NCI-H526 treated with DMSO at 0.1 percent for 48 hours (cell line): ENCODE measurements at regions not wholly inside any gene's neighbourhood (a gene's known extent, or its start where the extent isn't known, plus 50 kb on each side); places are given as distances from the start of the nearest gene placed in this dataset.

ENCODE experiments used
- DNase-seq: peaks from one replicate; lab custom pipeline; 2025; lab: John Stamatoyannopoulos, UW

DNA sequence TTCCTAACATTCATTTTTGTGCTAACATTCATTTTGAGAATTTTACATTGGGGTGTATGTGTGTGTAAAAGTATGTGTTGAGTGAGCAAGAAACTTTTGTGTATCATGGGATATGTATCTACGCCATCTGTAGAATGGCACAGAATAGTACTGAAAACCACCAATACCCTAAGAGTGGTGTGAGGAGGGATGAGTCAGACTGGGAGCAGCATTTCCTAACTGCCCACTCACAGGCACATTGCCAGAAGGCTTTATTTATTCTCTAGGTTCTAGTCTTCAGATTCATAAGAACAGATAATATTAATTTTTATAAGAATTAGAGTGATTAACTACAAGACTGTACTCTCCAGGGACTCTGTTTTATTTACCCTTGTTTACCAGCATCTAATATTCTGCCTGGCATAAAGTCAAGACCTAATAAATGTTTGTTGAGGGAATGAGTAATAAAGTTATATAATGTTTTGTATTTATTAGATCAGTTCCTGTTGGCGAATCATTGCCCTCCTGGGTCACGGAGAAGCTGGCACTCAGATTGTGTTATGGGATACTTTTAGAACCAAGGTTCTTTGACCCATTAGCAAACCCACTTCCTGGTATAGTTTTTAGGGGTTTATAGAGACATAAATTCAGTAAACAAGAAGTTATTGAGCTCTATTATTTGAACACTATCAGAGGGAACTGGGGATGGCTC is 159.1 kb upstream of the PPP2R2B start:
- no peak for DNase-seq

DNA sequence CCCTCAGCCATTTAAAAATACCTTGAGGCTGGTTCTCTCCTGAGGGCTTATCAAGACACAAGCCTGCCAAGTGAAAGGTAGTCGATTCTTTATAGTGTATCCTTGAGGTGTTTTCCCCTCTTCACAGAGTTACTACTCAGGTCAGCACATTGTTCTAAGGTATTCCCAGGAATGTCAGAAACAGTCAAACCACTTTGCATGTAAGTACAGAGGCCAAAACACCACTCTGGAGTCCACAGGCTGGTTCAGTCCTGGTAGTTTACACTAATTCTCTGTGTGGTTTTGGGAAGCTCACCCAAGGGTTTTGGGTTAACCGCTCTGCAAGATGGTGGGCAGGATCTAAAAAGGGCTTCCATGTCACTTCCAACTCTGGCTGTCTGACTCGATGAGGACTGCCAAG is 162.3 kb upstream of the PPP2R2B start:
- DNase-seq, result no peak

DNA sequence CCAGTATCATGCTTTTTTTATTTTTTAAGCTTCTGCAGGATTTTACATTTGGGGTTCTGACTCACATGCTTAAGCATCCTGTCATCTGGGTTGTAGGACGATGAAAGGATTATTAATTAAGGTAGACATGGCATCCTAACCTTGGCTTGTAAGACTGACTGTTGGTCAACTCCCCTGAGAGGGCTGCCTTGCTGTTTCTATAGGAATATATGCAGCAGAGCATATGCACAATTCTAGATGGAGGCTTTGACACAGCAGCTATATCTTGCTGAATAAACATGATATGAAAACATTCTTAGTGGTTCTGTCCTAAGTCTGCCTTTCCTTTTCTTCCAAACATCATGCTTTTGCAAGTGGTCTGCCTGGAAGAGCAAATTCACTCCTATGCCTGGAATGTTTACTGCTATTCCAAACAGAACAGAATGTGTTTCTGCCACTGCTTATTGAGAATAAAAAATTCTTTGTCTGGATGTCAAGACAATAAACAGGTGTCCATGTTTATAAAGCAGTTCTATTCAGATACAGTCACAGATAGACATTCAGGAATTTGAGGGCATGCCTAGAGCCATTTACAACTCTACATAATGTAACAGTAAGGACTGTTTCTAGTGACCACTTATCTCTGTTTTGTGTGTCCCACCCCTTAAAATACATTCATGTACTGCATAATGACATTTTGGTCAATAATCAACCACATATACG is 166.2 kb upstream of the PPP2R2B start:
- DNase-seq, result no peak

DNA sequence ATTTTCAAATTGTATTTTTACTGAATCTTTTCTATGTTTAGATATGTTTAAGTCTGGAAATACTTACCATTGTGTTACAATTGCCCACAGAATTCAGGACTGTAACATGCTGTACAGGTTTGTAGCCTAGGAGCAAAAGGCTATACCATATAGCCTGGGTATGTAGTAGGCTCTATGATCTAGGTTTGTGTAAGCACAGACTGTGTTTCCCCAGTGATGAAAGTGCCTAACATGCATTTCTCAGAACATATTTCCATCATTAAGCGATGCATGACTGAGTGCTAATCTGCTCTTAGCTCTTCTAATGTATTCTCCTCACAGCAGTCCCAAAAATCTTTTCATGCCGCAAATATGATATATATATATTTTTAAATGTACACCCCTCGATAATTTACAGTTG is 166.7 kb upstream of the PPP2R2B start:
- no peak for DNase-seq

DNA sequence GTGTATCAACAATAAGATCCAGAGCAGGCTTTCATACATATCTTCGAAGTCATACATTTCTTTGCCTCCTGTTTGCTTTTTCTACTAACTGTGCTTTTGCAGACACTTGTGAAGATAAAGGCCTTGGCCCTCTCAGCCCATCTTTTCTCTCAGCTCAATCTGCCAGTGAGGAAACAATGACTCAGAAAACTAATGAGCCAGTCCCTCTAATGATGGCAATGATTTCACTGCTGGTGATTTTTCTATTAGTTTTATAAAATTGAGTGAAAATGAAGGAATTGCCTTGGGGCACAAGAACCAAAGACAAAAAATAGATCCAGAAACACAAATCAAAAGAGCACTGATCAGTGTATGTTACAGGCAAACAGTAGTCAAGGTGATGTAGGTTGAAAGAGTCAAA is 167.7 kb upstream of the PPP2R2B start:
- no peak for DNase-seq

DNA sequence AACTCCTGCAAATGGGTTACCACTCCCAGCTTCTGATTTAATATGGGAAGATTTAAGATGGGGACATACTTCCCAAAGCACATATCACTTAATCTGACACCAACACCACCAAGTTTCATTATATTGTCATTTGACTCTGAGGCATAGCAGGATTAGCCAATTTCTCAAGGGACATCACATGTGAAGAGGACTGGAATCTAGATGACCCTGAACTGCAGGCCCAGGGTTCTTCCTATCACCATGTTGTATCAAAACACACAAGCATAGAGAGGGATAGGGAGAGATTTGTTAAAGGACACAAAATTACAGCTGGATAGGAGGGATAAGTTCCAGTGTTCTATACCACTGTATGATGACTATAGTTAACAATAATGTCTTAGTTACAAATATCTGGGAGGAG is 168.3 kb upstream of the PPP2R2B start:
- no peak for DNase-seq

DNA sequence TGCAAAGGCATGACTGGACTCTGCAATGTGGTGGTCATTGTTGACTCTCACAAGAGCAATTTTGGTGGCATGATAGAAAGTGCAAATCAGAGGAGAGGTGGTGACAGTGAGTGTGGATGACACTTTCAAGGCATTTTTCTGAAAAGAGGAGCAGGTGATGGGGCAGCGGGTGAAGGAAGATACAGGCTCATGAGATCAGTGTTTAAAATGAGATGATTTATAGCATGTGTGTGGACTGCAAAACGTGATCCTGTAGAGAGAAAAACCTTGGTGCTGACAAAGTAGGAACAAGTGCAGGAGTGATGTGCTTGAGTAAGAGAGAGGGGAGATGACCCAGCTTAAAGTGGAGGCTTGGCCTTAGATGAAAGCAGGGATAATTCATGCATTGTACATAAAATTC is 171.2 kb upstream of the PPP2R2B start:
- no peak for DNase-seq

DNA sequence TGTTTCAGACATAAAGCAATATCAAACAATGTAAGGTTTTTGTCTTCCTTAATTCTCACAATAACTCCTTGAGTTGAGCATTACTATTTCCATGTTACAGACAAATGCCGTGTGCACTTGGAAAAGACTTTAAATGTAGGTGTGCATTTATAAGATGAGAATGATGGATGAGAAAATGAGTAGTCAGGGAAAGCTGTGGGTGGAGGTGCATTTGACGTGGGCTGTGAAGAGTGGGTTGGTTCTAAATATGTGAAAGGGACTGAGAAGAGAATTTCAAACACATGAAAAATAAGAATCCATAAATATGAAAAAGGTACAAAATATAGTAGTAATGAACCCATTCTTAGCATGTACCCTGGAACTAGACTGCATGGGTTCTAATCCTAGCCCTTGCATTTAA is 171.6 kb upstream of the PPP2R2B start:
- DNase-seq, result no peak

DNA sequence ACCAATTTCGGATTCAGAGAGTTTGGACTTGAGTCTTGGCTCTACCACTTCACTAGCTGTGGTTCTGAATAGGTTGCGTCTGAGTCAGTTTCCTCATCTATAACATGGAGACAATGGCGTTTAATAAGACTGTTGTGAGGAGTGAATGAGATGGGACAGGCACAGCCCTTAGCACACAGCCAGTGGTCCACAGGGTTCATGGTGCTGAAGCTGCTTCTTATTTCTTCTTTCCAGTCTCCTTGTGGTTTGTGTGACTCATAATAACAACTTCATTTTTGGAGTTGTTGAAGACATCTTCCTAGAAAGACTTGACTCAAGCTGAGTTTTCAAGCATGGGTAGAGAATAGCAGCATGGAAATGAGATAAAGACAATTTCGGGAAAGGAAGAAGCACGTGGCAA is 172.6 kb upstream of the PPP2R2B start:
- no peak for DNase-seq

DNA sequence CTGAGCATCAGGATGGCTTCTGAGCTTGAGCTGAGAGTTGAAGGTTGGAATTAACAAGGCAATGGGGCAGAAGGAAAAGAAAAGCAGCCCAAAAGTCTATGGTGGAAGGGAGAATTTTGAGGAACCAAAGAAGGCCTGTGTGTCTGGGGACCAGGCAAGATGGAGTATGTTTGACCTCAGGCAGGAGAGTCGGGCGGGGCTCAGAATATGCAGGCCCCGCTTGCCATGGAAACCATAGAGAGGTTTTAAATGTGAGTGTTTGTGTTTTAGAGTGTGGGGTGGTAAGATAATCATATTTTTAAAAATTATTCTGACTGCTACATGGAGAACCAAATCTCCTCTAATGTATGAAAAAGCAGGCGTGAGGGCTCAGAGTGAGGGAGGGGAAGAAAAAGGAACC is 174.0 kb upstream of the PPP2R2B start:
- DNase-seq, result no peak

DNA sequence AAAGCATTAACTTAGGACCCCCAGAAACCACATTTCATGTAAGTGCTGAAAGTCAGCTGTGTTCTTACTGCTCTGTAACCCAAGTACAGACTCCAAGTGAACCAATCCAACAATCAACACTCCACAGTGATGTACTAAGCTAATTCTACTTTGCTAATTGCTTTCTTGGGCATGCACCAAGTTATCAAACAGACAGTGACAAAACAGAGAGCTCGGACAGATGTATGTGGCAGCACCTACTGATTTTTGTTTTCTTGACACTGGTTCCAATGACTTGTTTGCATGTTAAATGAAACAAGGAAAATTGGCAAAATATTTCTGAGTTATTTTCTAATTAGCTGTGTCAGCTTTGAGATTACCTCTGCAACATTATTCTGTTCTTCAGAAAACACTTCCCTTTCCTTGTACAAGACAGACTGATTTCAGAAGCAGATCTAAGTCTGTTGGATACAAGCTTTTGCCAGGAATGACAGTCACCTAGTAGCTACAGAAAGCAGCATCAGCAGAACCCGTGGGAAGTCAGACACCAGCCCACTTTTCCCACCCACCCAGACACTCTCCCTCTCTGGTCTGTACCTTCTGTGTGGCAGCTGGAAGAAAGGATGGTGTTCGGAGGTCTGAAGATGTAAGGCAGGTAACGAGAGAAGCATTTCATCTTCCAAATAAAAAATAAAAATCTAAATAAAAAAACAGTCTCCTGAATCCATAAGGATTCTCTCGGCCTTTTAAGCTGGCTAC is 176.7 kb upstream of the PPP2R2B start:
- no peak for DNase-seq

DNA sequence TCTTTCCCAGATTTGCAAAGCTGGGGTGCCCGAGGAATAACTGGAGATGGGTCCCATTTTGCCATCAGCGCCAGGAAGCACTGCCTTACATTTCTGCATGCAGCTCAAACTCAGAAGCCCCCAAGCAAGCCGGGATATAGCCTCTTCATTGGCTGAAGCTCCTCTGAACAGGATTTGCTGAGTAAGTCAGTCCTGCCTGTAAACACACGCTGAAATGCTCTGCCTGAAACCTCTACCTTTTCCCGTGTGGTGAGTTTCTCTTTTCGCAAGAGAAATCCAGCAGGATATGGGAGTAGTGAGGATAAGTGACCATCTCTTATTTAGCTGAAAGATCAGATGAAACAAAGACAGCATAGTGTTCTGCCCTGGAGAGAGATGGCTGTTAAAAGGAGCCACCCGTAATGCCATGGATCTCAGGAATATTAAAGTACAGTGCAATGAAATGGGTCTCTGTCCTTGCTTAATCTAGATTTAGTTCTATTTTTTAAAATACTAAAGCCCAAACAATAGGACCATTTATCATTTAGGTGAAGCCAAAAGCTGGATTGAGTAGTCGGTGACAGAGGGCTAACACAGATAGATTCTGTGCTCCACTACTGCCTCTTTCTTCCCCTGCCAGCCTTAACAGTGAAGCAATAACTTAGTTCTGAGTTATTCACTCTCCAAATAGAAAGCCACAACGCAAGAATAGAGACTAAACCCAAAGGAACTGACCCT is 177.5 kb upstream of the PPP2R2B start:
- no peak for DNase-seq

DNA sequence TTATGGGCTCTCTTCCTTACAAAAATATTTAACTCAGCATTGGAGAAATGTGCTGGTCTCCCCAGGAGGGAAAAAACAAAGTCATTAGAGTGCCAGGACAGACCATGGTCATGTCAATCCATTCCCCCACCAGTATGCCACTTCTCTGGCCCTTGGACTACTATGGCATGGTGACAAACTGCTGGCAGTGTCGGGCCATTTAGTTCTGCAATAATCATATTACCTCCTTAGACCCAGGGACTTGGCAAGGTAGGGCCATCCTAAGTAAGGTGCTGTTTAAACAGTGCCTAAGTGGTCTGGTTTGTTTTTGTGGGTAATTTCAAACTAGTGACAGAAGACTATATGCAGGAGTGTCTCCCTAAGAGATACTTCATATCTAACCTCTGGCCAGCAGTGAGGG is 177.8 kb upstream of the STK32A start:
- DNase-seq, result no peak

DNA sequence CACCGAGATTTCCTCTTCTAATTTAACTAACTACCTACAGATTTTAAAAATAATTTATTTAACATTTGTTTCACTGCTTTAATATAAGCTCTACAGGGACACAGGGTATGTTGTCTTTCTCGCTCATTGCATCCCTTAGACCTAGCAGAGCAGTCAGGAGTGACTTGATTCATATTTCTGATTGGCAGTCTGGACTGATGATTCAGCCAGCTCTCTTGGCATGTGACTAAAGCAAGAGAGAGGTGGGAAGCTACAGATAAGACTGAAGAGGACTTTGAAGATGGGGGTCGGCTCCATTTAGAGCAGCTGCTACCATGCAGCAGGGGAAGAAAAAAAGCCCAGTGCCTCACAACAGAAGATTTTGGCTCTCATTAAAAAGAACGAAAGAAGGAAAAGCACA is 173.4 kb upstream of the STK32A start:
- DNase-seq, result no peak

DNA sequence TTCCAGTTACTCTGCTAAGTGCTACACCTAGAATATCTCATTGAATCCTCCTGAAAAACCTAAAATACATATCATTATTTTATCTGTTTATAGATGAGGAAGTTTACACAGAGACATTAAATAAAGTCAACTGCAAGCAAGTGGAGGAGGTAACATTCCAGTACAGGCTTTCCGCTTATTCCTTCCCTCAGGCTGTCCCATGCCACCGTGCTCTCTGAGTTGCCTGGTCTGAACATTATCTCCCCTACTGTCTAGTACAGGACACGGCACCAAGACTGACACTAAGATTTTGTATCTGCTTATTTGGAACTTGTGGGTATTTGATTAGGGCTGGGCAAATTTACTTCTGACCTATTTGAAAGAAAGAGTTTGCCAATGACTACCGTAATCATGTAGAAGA is 172.4 kb upstream of the STK32A start:
- no peak for DNase-seq

DNA sequence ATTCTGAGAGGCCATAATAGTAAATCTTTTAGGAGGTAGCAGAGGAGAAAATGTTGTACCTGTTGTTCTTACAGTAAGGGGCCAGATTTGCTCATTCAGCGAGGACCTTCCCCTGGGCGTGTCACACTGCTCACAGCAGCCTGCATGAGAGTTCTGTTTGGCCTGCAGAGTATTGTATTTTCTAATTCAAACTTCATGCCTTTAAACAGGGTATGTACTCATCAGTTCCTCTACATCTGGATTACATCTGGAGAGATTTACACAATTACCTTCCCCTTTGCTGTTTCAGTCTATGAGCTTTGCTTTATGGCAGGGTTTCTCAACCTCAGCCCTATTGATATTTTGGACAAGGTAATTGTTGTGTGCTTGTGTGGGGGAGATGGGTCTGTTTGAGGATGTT is 170.9 kb upstream of the STK32A start:
- DNase-seq, result no peak

DNA sequence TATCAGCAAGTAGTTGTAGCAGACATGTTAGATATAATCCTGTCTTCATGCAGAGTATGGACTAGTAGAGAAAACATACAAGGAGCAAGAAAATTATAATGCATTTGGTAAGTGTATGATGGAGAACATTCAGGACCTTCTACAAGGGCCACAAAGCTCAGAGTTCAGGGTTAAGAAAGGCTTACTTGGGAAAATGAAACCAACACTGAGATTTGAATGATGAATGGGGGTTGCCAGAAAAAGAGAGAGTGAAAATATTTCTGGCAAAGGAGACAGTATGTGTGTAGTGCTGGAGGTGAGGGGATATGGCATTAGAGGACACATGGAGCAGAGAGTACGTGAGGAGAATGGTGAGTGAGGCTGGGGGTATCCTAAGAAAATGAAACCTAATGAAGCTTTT is 169.8 kb upstream of the STK32A start:
- no peak for DNase-seq

DNA sequence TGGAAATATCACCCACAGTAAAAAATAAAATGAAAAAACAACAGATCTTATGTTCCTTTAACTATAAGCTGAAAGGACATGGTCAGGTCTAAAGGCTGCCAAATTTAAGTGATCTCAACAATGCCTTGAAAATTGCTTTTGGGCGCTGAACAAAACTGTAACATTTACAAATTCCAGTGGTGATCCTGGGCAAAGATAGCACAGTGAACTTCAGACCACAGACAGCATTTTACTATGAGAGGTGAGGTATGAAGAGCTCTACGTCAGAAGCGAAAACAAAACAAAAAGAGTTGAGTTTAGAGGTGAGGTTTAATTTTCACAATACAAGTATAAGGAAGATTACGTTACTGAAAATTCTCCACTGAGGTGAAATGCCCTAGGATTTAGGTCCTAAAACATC is 165.8 kb upstream of the STK32A start:
- no peak for DNase-seq

DNA sequence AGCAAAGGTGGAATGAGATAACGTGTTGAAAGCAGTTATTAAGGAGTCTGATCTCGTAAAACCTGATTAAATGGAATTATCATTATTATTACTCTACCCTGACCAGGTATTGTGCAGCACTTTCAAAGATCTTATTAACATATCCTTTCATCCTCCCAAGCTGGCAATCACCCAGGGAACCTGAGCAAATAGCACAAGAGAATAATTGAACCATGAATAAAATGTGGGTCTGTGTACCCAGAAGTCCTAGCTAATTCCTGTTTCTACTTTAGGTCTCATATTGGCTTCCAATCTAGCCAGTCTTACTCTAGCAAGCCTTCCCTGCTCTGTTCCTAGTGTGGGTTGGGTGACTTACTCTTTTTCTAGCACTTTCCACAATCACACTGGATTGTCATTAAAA is 162.2 kb upstream of the STK32A start:
- no peak for DNase-seq

DNA sequence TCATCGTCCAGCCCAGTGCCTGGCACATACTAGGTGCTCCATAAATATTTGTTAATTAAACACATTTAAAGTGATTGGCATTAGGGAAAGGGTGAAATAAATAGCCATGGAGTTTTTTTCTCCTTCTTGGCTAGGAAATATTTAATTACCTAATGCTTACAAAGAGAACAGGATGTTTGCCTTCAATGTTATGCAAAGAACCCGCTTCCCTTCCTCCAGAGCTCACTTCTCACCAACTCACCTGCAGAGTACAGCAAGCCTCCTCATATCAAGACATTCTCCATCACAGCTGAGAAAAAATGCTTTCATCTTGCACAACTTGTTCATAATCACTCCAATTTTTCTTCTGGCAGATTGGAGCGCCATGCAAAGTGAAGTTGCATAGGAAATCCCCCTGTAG is 161.7 kb upstream of the STK32A start:
- no peak for DNase-seq

DNA sequence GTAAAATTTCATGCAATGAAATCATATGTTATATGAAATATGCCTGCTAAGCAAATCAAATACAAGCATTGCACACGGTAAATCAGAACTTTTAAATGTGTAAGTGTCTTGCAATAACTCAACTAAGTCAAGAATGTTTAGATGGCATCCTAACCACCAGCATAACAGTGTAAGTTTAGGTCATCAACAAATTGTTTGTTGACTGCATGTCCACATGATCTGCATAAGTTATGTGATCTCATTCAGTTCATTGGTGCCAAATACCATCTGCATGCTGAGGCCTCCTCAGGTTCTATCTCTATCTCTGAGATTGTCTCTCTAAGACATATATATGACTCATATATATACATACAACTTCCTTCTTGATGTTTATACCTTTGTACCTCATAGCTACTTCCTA is 159.6 kb upstream of the STK32A start:
- no peak for DNase-seq

DNA sequence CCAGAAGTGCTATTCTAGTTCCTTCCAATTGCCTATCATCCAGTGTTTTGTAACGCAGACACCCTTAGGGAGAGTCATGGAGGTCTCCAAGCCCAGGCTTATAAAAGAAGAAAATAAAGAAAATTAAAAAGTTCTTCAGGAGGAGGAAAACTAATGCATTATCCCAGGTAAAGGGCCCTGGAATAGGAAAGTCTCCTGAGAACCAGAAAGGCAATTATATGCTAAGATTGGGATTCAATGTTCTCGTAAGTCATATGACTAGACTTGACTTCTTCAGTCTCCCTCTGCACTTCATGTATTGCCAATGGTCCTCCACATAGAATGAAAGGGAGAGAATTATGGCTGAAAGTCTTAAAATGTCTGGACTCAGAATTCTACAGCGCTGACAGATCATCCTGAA is 154.4 kb upstream of the STK32A start:
- no peak for DNase-seq

DNA sequence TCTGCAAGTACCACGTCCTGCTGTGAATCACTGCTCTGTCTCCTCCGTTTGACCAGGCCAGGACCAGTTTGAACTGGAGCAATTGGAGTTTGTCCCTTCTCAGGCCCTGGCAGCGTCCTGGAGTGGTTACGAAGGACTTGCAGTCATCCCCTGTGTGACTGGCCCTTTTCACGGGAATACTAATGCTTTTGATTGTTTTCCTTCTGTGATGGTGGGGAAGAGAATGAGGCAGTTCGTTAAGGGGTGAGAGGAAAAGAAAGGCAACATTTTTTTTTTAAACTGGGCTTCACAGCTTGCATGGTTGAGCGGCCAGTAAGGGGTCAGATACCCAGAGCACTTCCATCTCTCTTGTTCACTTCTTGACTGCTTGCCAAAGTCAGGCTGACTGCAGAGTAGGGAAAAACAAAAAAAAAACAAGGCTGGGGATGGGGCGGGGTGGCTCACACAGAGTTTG is 153.5 kb upstream of the STK32A start:
- DNase-seq, result no peak
